GM12878 (cell line): ENCODE measurements at regions not wholly inside any gene's neighbourhood (a gene's known extent, or its start where the extent isn't known, plus 50 kb on each side); places are given as distances from the start of the nearest gene placed in this dataset.

ENCODE experiments used
- ATAC-seq: fragments of 200-7000 bp; cut with Tn5 transposase; 3 replicates; pipeline ENCODE4 v1.9.1; 2020; ENCODE audit warnings: mild to moderate bottlenecking, moderate library complexity
- BruUV-seq: library from RNA; stranded (reverse); fragments of 400-500 nt; replicated peaks from 2 replicates; lab custom pipeline; 2021; lab: Mats Ljungman, UMichigan
- CTCF ChIA-PET: fragments of 300-600 bp; sonication (Branson Sonifier 250); formaldehyde crosslinking; extraction: SDS; loops from one replicate; lab custom pipeline; 2021; ENCODE audit warnings: inconsistent platforms; lab: Yijun Ruan, JAX
- POLR2A ChIA-PET: fragments of 350-600 bp; formaldehyde crosslinking; extraction: SDS; loops from one replicate; lab custom pipeline; 2021; ENCODE audit warnings: inconsistent platforms; lab: Charles Lee
- RAD21 ChIA-PET: fragments of 300-600 bp; sonication (Branson Sonifier 250); formaldehyde crosslinking; loops from one replicate; lab custom pipeline; 2023; ENCODE audit warnings: antibody characterized with exemption; ENCODE audit not compliant: unreplicated experiment; lab: Charles Lee
- SMC1A ChIA-PET: fragments of 300-600 bp; sonication (Branson Sonifier 250); formaldehyde crosslinking; loops from one replicate; lab custom pipeline; 2023; ENCODE audit not compliant: unreplicated experiment, uncharacterized antibody; lab: Charles Lee
- DNase-seq: peaks from one replicate; pipeline ENCODE4 v3.0.0-alpha.2; 2011; ENCODE audit warnings: low read depth, low spot score
- FAIRE-seq: peaks from 3 replicates; lab custom pipeline; 2011; peaks lifted over from hg19 to GRCh38; lab: Jason Lieb, UNC
- H2AFZ ChIP-seq: 2 replicates; pipeline ENCODE4 v1.6.0; 2011; ENCODE audit warnings: low read depth, low read length, control low read depth; ENCODE audit not compliant: control insufficient read depth
- H3K27ac ChIP-seq: 2 replicates; pipeline ENCODE4 v1.5.1; 2011; ENCODE audit warnings: control low read depth; ENCODE audit not compliant: control insufficient read depth, insufficient read depth
- H3K27me3 ChIP-seq, 2 experiments: replicated peaks in 1 of 2; 2 replicates each; pipeline versions ENCODE4 v1.6.0 to v1.6.1; 2011; ENCODE audit warnings: low read length in 1 of 2; ENCODE audit not compliant: control insufficient read depth in 2 of 2, insufficient read depth in 2 of 2
- H3K36me3 ChIP-seq, 2 experiments: 2 replicates each; pipeline ENCODE4 v1.5.1; 2011; ENCODE audit warnings: low read length in 1 of 2; ENCODE audit not compliant: control insufficient read depth in 2 of 2, insufficient read depth in 2 of 2
- H3K4me1 ChIP-seq: 2 replicates; pipeline ENCODE4 v1.6.1; 2011; ENCODE audit warnings: mild to moderate bottlenecking, low read length, moderate library complexity, mixed read lengths; ENCODE audit not compliant: control insufficient read depth, insufficient read depth
- H3K4me2 ChIP-seq: 2 replicates; pipeline ENCODE4 v1.6.0; 2011; ENCODE audit warnings: control low read depth; ENCODE audit not compliant: control insufficient read depth, insufficient read depth
- H3K4me3 ChIP-seq: fragments of 200-600 bp; sonication (generic); 2 replicates; pipeline ENCODE4 v1.5.1; 2016
- H3K79me2 ChIP-seq: 2 replicates; pipeline ENCODE4 v1.6.0; 2011; ENCODE audit warnings: low read length; ENCODE audit not compliant: control insufficient read depth, insufficient read depth
- H3K9ac ChIP-seq: 2 replicates; pipeline ENCODE4 v1.8.0; 2011; ENCODE audit warnings: low read length, control low read depth, mixed read lengths; ENCODE audit not compliant: control insufficient read depth, insufficient read depth
- H3K9me3 ChIP-seq: replicated peaks from 3 replicates; pipeline ENCODE4 v1.5.1; 2011; ENCODE audit warnings: mild to moderate bottlenecking, low read length; ENCODE audit not compliant: control insufficient read depth, insufficient read depth
- H4K20me1 ChIP-seq: 2 replicates; pipeline ENCODE4 v1.6.0; 2011; ENCODE audit not compliant: control insufficient read depth, insufficient read depth
- ATF3 ChIP-seq: IDR thresholded peaks from 2 replicates; pipeline ENCODE4 v1.6.1; 2011; ENCODE audit warnings: low read depth, mild to moderate bottlenecking, low read length, moderate library complexity, borderline replicate concordance; ENCODE audit errors: extremely low read depth
- CHD2 ChIP-seq: IDR thresholded peaks from 2 replicates; pipeline ENCODE4 v1.6.1; 2011; ENCODE audit warnings: low read depth, low read length, improper control_type of control experiment, borderline replicate concordance
- CREM ChIP-seq: IDR thresholded peaks from 2 replicates; pipeline ENCODE4 v1.6.1; 2014; ENCODE audit warnings: antibody characterized with exemption, low read depth
- E2F4 ChIP-seq: IDR thresholded peaks from 2 replicates; pipeline ENCODE4 v1.6.1; 2012; ENCODE audit warnings: low read depth, low read length, improper control_type of control experiment
- ELK1 ChIP-seq: IDR thresholded peaks from 2 replicates; pipeline ENCODE4 v1.6.1; 2012; ENCODE audit warnings: low read depth, low read length, improper control_type of control experiment
- ESRRA ChIP-seq: IDR thresholded peaks from 2 replicates; pipeline ENCODE4 v1.6.1; 2012; ENCODE audit warnings: mild to moderate bottlenecking, low read length, improper control_type of control experiment
- GABPA ChIP-seq: IDR thresholded peaks from 2 replicates; pipeline ENCODE4 v1.6.1; 2014; ENCODE audit warnings: antibody characterized with exemption, low read depth, mild to moderate bottlenecking, inconsistent platforms
- RAD21 ChIP-seq: IDR thresholded peaks from 2 replicates; pipeline ENCODE4 v1.6.1; 2011; ENCODE audit warnings: mild to moderate bottlenecking, low read depth, low read length, moderate library complexity; ENCODE audit not compliant: insufficient read depth
- TBL1XR1 ChIP-seq: IDR thresholded peaks from 2 replicates; pipeline ENCODE4 v1.6.1; 2012; ENCODE audit warnings: low read depth, low read length, improper control_type of control experiment
- ZNF622 ChIP-seq: fragments of 450-650 bp; IDR thresholded peaks from 2 replicates; pipeline ENCODE4 v1.6.1; 2017; ENCODE audit warnings: mild to moderate bottlenecking, inconsistent platforms
- whole genome bisulfite sequencing: methylation state at CpG from one replicate; pipeline ENCODE4 v1.1.6; 2016; ENCODE audit warnings: low lambda C conversion rate; ENCODE audit not compliant: insufficient replicate concordance, insufficient coverage; ENCODE audit errors: missing lambda C conversion rate; 5-methylcytosine and 5-hydroxymethylcytosine counted together
- in situ Hi-C: fragments of 300-500 bp; cut with MboI; formaldehyde crosslinking; loops from 9 replicates; pipeline ENCODE4 v1.14.3; 2018; ENCODE audit warnings: mixed read lengths
- intact Hi-C: fragments of 100-400 bp; cut with micrococcal nuclease; formaldehyde crosslinking; loops from one replicate; pipeline ENCODE4 v1.14.2; 2022; ENCODE audit not compliant: unreplicated experiment

- Histone ChIP-seq H3K27ac (no peak overlapping the region), H3K9ac (no peak overlapping the region), H3K79me2 (no peaks in the 10 kb centered on the region), H3K36me3 (no peaks in the 10 kb centered on the region), H3K9me3 (peaks cover 5% of the 10 kb centered on the region; the same call in 1 of the 3 replicates), H3K4me3 (no peak overlapping the region), H3K27me3 (no peaks in the 10 kb centered on the region), H2AFZ (no peak overlapping the region), H3K4me1 (no peaks in the 10 kb centered on the region), H4K20me1 (no peaks in the 10 kb centered on the region), H3K4me2 (no peak overlapping the region)
- ChIA-PET SMC1A (interaction anchor here (0.8 to 1.5 kb wide), 2 partner anchors 220 to 231 kb away, joined by 3 to 4 read pairs; no protein-coding TSS in a partner anchor), RAD21 (interaction anchor here (1.1 kb wide), 1 partner anchor 151 kb away, joined by 3 read pairs; no protein-coding TSS in a partner anchor), POLR2A (no interaction called here), CTCF (interaction anchor here (1.1 to 1.5 kb wide), 3 partner anchors 19 to 154 kb away, joined by 3 to 10 read pairs (median 5); no protein-coding TSS in a partner anchor)
- no peak for TF ChIP-seq ZNF622
- TF ChIP-seq ATF3, result no peak
- no peak for TF ChIP-seq ELK1
- no peak for TF ChIP-seq CREM
- no peak for TF ChIP-seq RAD21
- no peak for TF ChIP-seq CHD2
- TF ChIP-seq TBL1XR1, result no peak
- TF ChIP-seq ESRRA, result no peak
- TF ChIP-seq GABPA, result no peak
- TF ChIP-seq E2F4, result no peak
- FAIRE-seq, result no peak
- in situ Hi-C loops (no loop called here), intact Hi-C loops (no loop called here)
- no peak for DNase-seq
- WGBS, result 7% methylated on average over 2 of the region's 2 CpGs
- ATAC-seq, result no peak
- no TSS peak for BruUV-seq
Observed at GRCh38 chr6:4209196-4209595, 73.8 kb upstream of the ECI2 start.
